Stimulated activated CD8-positive, alpha-beta memory T cell treated with anti-CD3 and anti-CD28 coated beads, Interleukin-15, amount 100 ng/mL, for 24 hours (primary cell): ENCODE measurements at regions not wholly inside any gene's neighbourhood (a gene's known extent, or its start where the extent isn't known, plus 50 kb on each side); places are given as distances from the start of the nearest gene placed in this dataset.

Experiments used
- DNase-seq: peaks from one replicate; pipeline ENCODE4 v3.0.0-alpha.2; 2020; ENCODE audit warnings: low read depth

GRCh38 chr9:126556560-126557250, 57.0 kb upstream of the LMX1B start:
- DNase-seq: no peak

GRCh38 chr9:126558051-126558665, 55.6 kb upstream of the LMX1B start:
- peak; percentile 51 for DNase-seq

- DNase-seq: no peak
Measured at GRCh38 chr9:126559296-126559695, 54.4 kb upstream of the LMX1B start.

GRCh38 chr9:126561582-126561981, 52.1 kb upstream of the LMX1B start:
- no peak for DNase-seq

- no peak for DNase-seq
Measured at GRCh38 chr9:126563556-126563955, 50.2 kb upstream of the LMX1B start.
